ENCODE measurements at regions not wholly inside any gene's neighbourhood (a gene's known extent, or its start where the extent isn't known, plus 50 kb on each side); places are given as distances from the start of the nearest gene placed in this dataset.
"Not testable (repeated sequence)": the region's sequence is repeated elsewhere in the genome, so short reads cannot be mapped to it uniquely, and the experiment has no call there.

- TF ChIP-seq CTCF (conservative IDR thresholded peaks at IDR 0.05 in 1 of 2, IDR thresholded peaks at IDR 0.05 in 1 of 2; ENCODE audit: extremely low read depth in 1 of 2, insufficient read depth in 1 of 2, low read depth in 1 of 2, low read length in 2 of 2); EZH2 (IDR thresholded peaks at IDR 0.05; ENCODE audit: borderline replicate concordance, low read length): not testable (repeated sequence)
Observed at GRCh38 chr5:106999506-106999905, 671.2 kb downstream of the EFNA5 start.

Data from mammary epithelial cell (primary cell).